NCI-H748 treated with DMSO at 0.1 percent for 48 hours (cell line): ENCODE measurements at regions not wholly inside any gene's neighbourhood (a gene's known extent, or its start where the extent isn't known, plus 50 kb on each side); places are given as distances from the start of the nearest gene placed in this dataset.
"Not testable (repeated sequence)": the region's sequence is repeated elsewhere in the genome, so short reads cannot be mapped to it uniquely, and the experiment has no call there.

Source experiments
- DNase-seq: peaks from one replicate; lab custom pipeline; 2025; lab: John Stamatoyannopoulos, UW

DNA sequence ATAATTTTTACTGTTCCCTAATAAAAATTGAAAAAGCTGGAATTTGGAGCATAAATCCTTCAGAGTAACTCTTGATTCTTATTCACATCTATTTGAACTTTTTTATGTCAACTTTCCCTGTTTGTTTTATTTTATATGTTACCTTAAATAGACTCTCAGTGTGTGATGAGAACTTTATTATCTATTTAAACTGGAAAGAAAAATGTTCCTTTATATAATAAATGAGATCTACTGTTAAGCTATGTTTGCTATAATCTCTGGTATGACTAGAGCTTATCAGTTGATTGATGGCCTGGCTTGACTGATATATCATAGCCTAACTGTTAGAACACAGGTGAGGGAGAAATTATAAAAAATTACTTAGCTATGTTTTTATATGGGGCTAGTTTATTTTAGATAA lies 330.6 kb upstream of the EPHA6 start:
- DNase-seq, result no peak

DNA sequence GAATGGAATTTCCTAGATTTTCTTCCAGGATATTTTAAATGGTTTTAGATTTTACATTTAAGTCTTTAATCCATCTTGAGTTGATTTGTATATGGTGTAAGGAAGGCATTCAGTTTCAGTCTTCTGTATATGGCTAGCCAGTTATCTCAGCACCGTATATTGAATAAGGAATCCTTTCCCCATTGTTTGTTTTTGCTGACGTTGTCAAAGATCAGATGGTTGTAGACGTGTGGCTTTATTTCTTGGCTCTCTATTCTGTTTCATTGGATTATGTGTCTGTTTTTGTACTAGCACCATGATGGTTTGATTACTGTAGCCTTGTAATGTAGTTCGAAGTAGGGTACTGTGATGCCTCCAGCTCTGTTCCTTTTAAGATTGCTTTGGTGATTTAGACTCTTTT lies 325.7 kb upstream of the EPHA6 start:
- no peak for DNase-seq

DNA sequence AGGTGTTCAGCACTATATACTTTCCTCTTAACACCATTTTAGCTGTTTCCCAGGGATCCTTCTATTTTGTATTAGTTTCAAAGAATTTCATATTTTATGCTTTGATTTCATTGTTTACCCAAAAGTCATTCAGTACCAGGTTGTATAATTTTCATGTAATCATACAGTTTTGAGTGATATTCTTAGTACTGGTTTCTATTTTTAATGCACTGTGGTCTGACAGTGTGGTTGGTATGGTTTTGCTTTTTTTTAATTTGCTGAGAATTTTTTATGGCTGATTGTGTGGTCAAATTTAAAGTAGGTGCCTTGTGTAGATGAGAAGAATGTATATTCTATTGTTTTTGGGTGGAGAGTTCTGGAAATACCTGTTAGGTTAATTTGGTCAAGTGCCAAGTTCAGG lies 323.4 kb upstream of the EPHA6 start:
- no peak for DNase-seq

DNA sequence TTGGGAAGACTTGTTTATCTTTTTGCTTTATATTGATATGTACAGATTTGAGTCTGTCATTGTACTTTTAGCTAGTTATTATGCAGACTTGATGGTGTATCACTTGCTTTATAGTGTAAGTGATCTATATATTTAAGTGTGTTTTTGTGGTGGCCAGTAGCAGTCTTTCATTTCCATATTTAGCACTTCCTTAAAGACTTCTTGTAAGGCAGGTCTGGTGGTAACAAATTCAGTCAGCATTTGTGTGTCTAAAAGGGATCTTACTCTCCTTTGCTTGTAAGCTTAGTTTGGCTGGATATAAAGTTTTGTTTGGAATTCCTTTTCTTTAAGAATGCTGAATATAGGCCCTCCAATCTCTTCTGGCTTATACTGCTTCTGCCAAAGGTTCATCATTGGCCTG lies 322.5 kb upstream of the EPHA6 start:
- DNase-seq, result no peak

DNA sequence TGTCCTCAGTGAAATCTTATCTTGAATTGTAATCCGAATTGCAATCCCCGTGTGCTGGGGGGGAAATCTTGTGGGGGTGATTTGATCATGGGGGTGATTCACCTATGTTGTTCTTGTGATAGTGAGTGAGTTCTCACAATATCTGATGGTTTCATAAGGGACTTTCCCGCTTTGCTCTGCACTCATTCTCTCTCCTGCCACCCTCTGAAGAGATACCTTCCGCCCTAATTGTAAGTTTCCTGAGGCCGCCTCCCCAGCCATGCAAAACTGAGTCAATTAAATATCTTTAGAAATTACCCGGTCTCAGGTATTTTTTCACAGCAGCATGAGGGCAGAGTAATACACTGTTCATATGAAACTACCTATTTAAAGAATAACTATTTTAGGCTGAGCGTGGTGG lies 304.1 kb upstream of the EPHA6 start:
- DNase-seq, result no peak

DNA sequence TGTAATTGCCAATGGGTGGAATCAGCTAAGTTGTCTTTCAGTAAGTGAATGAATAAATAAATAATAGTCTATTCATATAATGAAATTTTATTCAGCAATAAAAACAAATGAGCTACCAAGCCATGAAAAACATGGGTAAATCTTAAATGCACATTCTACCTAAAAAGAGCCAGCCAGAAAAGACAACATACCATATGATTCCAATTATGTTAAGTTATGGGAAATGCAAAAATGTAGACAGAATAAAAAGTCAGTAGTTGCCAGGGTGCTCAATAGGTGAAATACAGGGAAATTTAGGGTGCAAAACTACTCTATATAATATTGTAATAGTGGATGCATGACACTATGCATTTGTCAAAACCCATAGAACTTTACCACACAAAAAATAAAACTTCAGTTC lies 277.2 kb upstream of the EPHA6 start:
- no peak for DNase-seq

DNA sequence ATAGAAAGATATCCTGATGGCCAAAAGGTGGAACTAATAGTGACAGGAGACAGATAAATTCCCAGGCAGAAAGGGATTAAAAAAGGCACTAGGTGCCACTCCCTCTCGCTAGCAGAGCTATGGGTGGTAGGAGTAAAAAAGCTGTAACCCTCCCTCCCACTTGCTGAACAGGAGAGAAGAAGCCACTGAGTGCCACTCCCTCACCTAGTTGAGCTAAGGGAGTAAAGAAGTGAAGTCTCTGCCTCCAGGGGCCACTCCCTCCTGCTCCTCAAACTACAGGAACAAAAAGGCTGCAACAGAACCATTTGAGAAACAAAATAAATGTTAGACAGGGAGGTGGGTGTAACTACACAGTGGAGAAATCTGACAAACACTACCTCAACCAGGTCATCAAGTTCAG lies 276.2 kb upstream of the EPHA6 start:
- DNase-seq, result no peak

DNA sequence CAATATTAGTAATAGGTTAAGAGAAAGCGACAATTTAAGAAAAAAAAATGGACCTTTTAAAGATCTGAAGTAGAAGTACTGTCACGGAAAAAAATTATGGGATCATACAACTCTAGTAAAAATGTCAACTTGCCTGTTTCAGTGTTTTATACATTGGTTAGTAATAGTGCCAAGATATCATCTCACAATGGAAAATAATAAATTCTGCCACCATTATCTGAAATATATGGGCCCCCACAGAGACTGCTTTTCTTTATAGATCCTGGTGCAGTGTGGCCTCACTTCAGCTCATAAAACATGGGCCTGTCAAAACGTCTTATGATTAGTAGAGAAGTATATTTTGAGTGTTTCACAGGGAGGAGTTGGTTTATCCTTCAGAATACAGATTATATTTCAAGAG lies 266.3 kb upstream of the EPHA6 start:
- no peak for DNase-seq

DNA sequence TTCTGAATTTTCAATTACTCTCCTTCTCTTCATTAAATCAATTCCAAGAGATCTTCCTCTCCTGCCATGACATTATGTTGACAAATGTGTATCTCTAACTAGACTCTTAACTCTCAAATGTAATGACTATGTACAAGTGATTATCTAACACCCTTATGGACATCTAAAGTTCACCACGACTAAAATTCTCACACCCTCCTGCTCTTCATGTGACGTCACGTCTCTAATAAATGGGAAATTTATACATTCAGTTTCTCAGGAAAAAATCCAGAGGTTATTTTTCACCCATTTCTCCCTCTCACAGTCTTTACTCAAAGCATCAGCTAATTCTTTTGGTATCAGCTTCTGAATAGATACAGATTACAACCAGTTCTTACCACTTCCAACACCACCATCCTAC lies 237.5 kb upstream of the EPHA6 start:
- no peak for DNase-seq

DNA sequence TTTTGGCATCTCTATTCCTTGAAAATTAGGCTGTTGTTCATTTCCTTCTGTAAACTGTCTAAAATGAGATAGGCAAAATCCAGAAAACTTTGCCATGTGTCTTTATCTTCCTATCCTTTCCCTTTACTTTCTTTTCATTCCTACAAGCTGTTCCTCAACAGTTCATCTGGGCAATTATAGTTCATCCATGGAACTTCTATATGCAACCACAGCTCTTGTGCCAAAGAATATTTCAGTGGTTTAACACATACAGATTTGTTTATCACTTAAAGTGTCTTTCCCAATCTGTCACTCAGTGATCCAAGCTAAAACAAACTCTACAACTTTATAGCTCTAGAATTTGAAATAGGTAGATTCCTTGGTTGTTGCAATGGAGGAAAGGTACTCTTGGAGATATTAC lies 230.3 kb upstream of the EPHA6 start:
- no peak for DNase-seq

DNA sequence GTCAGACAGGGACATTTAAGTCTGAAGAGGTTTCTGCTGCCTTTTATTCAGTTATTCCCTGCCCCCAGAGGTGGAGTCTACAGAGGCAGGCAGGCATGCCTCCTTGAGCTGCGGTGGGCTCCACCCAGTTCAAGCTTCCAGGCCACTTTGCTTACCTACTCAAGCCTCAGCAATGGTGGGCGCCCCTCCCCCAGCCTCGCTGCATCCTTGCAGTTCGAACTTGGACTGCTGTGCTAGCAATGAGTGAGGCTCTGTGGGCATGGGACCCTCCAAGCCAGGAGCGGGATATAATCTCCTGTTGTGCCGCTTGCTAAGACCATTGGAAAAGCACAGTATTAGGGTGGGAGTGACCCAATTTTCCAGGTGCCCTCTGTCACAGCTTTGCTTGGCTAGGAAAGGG lies 207.5 kb upstream of the EPHA6 start:
- DNase-seq, result not testable (repeated sequence)

DNA sequence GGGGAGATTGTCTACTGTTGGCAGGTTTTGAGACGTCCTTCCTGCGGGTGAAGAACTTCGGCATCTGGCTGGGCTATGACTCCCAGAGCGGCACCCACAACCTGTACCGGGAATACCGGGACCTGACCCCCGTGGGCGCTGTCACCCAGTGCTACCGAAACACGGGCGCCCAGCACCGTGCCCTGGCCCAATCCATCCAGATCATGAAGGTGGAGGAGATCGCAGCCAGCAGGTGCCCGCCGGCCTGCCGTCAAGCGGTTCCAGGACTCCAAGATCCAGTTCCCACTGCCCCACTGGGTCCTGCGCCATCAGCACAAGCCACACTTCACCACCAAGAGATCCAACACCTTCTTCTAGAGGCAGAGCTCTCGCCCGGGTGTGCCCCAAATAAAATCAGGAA lies 194.9 kb upstream of the EPHA6 start:
- DNase-seq, result no peak

DNA sequence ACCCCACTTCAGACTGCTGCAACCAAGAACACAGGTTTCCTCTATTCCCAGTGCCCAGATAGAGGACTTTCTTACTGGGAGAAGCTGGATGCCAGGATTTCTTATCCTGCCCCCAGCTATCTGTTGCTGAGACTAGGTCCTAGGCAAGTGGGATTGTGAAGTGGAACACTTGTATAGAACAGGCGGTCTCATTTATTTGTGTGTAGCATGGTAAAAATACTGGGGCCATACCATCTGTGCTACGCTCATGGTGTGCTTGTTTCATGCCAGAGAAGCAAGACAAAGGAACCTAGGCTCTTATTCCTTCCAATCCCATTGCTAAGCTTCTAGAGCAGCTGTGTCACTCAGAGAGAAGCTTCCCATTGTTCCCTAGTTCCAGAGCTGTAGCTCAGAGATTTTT lies 191.5 kb upstream of the EPHA6 start:
- DNase-seq, result no peak

DNA sequence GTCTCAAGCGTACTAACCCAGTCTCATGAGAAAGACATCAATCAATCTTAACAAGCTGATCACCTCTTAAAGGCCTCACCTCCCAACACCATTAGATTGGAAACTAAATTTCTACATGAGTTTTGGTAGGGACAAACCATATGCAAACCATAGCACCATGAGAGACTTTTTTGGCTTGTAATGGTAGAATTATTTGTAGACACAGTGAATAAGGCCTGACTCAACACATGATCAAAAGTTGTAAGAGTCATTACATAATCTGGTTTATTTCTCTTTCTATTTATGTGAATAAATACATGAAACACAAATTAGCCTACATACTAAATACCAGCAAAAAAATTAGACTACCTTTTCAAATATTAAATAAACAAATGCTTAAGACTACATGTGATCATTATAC lies 183.3 kb upstream of the EPHA6 start:
- DNase-seq, result no peak

DNA sequence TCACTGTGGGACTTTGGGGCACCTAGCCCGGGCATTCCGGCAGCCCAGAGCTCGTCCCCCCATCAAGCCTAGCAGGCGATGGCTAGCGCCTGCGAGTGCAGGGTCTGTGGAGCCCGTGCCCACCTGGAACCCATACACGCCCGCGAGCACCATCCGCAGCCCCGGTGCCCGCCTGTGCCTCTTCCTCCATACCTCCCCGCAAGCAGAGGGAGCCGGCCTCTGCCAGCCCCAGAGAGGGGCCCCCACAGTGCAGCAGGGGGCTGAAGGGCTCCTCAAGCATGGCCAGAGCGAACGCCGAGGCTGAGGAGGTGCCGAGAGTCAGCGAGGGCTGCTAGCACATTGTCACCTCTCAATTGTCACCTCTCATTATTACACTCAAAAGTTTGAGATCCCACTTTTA lies 167.8 kb upstream of the EPHA6 start:
- no peak for DNase-seq

DNA sequence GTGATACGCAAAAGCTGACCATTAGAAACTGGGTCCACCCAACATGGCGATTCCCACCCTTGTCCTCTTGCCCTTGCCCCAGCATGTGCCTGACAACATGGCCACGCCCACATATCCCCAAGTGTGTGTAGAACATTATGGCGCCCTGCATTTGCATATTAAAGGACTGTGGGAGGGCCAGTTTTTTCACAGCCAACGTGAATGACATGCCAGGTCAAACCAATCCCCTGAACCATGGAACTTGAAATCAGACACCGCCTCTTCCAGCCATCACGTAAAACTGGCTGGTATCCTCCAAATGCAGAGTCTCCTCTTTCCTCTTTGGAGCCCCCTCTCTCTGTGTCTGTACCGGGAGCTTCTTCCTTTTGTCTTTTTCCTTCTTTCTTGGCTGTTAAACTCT lies 156.7 kb upstream of the EPHA6 start:
- no peak for DNase-seq

DNA sequence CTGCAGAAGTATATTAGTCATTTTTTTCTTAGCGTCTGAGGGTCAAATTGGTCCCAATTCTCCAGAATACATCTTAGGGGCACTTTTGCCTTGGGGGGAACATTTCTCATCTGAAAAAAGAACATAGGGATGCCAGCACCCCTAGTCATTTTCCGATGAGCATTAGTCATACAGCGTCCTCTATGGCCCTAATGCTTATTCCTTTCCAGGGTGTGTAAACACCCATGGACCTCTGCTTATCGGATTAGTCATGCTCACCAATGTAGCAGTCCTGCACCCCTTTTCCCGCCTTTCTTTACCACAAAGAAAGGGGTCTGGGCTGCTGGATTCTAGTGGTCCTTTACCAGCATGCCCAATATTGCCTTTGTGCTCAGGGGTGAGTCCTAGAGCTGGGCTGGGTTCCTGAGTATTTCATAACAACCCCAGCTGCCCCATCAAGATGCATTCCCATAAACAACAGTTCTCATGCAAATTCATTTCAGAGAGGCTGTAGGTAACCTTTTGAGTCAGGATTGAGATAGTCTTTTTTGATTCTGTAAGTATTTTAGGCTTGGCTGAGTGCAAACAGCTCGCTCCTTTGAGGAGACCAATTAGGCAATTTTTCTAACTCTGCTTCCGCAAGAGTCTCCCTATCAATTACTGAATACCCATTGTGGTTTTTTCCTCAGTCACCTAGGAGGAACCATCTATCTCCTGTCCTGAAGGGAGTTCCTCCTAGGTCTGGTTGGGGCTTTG lies 142.4 kb upstream of the EPHA6 start:
- DNase-seq, result not testable (repeated sequence)

DNA sequence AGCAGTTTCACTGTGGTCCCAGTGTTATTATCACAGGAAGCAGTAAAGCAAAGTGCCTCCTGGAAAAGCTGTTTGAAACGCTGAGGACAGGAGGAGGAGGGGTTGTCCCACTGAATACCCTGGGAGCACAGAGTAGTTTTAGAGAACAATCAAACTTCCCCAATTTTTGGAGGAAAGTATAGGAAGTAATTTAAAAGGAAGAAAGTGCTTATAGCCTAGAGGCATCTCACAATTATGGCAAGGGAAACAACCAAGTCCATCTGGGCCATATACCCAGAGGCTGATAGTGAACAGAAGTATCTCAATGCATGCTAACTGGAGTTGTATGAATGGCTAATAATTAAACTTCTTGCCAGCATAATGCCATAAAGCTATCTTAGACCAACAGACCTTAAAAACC lies 137.2 kb upstream of the EPHA6 start:
- DNase-seq, result no peak

DNA sequence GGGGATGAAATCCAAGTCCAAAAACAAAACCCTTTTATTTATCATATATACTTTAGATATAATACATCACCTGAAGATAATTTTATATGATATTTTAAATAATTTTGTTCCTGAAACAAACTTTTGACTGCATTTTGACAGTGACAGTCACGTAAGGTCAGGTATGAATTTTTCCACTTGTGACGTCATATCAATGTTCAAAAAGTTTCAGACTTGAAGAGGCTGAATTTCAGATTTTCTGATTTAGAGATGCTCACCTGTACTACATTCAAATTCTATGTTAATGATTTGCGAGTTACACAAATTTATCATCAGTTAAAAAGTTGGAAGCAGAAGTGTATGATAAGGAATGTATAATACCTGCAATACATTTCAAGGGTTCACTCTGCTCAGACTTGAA lies 136.1 kb upstream of the EPHA6 start:
- no peak for DNase-seq

DNA sequence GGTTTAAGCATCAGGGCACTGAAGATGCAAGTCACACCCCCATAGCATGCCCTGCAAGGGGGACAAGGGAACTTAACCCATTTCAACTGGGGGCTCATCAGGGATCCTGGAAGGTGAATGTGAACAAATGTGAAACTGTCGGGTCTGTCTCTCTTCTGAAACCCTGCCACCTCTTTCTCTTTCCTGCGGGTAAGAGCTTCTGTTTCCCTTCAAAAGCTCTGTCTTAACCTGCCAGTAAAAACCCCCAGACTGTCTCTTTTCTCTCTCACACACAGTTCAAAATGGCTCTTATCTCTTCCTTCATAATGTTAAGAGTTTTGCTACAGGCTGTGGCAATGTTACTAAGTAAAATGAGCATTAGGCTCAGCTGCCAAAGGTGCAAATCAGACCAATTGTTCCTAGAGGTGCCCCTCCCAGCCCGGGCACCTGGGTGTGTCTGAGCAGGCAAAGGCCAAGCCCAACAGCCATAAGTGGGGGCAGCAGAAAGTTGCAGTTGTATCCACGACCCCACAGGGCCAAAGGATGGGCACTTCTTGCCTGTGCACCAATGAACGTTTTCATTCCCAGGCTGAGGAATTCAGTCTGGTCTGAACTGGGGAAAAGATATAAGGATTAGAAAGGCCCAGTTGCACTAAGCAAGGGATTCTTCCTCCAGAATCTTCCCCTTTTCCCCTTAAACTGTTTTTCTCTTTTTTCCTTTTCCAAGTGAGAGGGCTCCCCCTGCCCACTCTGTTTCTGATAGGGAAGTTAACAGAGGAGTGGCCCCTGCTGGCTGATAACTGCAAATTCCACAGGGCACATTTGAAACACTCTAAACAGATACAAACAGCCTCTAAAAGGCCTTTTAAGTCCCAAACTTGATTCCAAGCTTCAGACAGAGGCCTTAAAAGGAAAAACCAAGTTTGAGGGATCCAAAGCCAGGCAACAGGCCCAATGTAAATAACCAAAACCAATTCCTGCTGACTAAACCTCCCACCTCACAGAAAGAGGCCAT lies 113.8 kb upstream of the EPHA6 start:
- no peak for DNase-seq

DNA sequence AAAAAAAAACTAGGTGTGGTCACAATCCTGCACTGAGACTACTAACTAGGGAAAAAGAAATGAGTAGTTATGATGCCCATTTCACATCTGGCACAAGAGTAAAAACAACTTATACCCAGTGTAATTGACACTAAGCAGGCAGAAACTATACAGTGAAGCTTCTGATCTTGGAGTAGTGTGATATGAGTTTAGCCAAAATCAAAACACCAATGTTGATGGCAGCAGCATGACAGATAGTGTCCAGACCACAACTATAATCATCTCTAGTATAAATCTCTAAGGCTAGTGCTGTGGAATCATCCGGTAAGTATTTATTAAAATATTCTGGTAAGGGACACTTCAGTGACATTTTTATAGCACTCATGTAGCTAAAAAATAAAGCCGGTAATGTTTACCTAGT lies 108.5 kb upstream of the EPHA6 start:
- no peak for DNase-seq

DNA sequence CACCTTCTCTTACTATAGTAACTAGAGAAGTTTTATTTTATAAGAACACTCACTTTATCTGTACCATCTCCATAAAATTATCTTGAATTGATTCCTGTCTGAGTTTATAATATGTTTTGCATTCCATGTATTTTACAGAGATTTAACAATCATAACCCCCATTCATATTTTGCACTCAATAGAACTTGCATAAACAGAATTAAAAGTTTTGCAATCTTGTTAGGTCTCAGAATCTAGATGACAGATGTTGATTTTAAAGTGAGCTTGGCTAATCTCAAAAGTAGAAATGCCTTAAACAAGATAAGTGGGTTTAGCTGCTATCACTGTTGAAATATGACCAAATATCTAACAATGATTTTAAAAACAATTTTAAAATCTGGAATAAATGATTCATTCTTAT lies 107.9 kb upstream of the EPHA6 start:
- no peak for DNase-seq

DNA sequence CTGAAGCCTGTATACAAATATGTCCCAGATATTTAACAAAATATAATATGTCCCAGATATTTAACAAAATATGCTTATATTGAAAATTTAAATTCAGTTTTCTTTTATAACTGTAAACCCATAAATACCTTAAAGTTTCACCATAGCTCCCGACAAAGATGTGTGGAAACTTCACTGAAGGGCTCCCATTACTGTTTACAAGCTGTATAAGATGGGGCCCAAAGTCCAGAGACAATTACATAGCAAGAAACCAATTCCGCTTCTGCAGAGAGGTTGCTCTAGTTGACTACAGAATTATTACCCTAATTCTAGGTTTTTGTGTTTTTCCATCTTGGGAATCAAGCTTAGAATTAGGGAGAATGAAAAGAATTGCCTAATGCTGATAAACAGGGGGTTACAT lies 102.6 kb upstream of the EPHA6 start:
- no peak for DNase-seq

DNA sequence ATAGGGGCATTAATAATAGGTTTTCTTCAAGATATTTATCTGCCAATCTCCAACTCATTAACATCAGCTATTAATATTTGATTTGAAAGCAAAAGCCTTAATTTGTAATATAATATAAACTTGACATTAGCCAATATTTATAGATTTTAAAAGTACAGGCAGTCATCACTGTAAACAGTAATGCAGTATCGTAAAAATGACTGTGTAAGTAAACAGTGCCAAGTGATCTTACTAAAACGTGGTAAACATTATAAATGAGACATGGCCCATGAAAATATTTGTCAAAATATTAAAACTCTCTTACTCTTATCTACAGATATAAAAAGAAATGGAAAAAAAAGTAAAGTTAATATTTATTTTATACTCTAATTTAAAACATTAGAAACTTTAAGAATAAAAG lies 101.6 kb upstream of the EPHA6 start:
- no peak for DNase-seq
